MM.1S (cell line): ENCODE measurements at regions not wholly inside any gene's neighbourhood (a gene's known extent, or its start where the extent isn't known, plus 50 kb on each side); places are given as distances from the start of the nearest gene placed in this dataset.

Experiments used
- CTCF ChIP-seq: fragments of 300-600 bp; sonication (generic); IDR thresholded peaks from 2 replicates; pipeline ENCODE4 v1.5.1; 2016; ENCODE audit warnings: antibody characterized with exemption, low read length, mixed read lengths
- EZH2 ChIP-seq: fragments of 300-600 bp; sonication (generic); optimal IDR thresholded peaks from 2 replicates; pipeline ENCODE3; 2017; ENCODE audit warnings: low read depth, mild to moderate bottlenecking, antibody characterized with exemption, low read length, mixed read lengths

- TF ChIP-seq CTCF (peak; percentile 48), EZH2 (no peak)
Observed at GRCh38 chr21:31558962-31559367, 100.5 kb upstream of the SOD1 start.
